Occipital lobe (tissue), 1 donor: ENCODE measurements at regions not wholly inside any gene's neighbourhood (a gene's known extent, or its start where the extent isn't known, plus 50 kb on each side); places are given as distances from the start of the nearest gene placed in this dataset.

Experiments used
- DNase-seq: peaks from one replicate; lab custom pipeline; 2025; lab: John Stamatoyannopoulos, UW

DNA sequence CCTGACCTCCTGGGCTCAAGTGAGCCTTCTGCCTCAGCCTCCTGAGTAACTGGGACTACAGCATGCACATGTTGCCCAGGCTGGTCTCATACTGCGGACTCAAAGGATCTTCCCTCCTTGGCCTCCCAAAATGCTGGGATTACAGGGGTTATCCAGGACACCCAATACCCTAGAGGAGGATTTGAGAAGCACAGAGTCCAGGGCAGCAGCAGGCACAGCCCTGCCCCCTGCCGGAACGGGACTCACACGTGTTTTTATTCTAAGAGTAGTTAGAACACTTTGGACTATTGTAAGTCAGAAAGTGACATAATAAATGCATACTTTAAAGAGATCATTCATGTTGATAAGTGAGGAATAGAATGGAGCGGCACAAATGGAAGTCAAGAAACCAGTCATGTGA is 80.2 kb downstream of the C6orf118 start:
- no peak for DNase-seq

- DNase-seq = no peak
Observed at GRCh38 chr6:165227644-165228329, 81.6 kb downstream of the C6orf118 start.

DNA sequence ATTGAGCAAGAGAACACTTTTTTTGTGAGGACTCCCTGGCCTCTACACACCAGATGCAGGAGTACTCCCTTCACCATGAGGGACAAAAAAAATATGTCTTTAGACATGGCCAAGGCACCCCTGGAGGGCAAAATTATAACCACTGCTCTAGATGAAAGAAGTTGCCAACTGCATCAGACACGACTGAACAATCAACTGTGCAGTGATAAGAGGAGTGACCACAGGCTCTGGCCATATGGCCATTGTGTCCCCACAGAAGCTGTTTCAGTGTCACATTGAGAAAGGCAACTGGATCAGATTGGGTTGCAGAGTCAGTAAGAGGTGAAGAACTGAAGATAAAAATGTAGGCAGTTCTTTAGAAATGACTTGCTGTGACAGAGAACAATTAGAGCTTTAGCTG is 85.7 kb downstream of the C6orf118 start:
- no peak for DNase-seq

DNA sequence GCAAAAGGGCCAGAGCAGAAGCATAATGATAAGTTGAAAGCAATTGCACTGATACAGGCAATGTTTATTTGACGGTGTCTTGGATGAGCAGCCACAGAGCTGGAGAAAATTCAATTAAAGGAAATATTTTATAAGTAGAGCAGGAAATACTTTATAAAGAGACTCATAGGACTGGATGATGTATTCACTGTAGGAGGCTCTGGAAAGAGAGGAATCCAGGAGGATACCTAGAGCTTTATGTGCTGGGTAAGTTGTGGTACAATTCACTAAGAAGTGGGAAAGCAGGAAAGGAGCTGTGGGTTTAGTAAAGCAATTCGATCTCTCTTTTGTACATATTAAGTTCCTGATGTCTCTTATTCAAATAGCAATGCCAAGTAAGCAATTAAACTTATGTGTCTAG is 86.3 kb downstream of the C6orf118 start:
- no peak for DNase-seq

DNA sequence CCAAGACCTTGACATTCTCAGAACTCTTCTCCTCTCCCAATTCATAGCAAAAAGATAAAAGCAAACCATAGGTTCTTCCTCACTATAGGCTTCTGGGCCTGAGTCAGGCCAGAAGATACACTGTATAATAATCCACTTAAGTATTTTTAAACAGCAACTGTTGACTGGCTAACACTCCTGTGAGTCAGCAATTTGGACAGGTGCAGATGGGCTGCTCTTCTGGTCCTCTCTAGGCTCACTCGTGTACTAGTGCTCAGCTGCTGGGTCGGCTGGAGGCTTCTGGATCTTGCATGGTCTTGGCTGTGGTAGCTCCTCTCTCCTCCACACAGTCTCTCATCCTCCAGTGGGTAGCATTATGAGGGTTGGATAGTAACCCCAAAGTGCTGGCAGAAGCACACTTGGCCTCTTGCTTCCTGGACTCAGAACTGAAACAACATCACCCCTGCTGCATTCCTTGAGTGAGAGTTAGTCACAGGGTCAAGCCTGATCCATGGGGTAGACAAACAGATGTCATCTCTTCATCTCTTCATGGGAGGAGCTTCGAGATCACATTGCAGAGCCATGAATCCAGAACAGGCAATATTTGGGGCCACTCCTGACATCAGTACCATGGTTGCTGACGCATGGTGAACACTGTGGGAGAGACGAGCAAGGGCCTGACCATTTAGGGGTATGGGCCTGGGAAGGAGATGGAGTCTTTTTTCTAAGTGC is 86.9 kb downstream of the C6orf118 start:
- DNase-seq = no peak

DNA sequence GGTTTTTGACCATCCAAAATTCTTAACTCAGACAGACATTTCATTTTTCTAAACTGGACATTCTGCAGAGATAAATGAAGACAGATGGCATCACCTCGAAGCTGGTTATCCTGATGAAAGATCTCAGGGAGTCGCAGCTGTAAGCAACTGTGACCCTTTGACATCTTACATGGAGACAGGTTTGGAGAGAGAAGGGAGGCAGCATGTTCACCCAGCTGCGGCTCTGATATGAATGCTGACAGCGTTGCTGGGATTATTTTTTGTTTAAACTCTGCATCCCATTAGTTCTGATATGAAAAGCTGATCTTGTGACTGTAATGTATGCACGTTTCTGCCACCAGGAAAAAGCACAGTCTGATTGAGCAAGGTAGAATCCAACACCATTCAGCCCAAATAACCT is 89.4 kb downstream of the C6orf118 start:
- DNase-seq = no peak

GRCh38 chr6:165219629-165220028 is 89.8 kb downstream of the C6orf118 start:
- DNase-seq = no peak

DNA sequence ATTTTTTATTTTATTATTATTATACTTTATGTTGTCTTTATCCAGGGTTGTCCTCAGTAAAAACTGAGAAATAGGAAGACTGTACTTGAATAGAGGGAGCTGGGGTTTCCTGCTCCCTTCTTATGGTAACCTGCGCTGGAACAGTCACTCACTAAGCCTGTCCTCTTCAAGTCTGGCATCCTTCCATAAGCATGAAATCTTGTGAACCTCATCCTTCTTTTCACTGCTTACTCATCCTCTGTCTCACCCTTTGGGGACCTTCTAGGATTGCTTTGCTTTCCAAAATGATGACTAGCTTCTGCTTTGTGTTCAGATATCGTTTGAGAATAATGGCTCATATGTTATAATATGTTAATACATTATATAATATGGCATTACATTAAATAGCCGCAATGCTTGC is 90.6 kb downstream of the C6orf118 start:
- no peak for DNase-seq

- no peak for DNase-seq
Observed at GRCh38 chr6:165206798-165207197, 102.6 kb downstream of the C6orf118 start.

DNA sequence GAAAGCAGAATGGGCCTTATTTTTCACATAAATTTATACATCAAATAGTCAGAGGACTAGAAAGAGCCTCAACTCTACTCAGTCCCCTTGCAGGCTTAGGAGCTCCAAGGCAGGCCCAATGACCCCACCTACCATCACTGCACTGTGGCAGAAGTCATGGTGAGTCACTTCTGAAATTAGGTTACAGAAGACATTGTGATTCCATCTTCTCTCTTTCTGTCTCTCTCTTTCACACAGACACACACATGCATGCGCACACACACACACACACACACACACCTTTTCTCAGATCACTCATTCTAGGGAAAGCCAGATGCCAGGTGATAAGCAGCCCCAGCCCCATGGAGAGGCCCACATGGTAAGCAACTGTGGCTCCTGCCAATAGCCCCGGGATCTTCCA is 103.8 kb downstream of the C6orf118 start:
- DNase-seq = no peak

DNA sequence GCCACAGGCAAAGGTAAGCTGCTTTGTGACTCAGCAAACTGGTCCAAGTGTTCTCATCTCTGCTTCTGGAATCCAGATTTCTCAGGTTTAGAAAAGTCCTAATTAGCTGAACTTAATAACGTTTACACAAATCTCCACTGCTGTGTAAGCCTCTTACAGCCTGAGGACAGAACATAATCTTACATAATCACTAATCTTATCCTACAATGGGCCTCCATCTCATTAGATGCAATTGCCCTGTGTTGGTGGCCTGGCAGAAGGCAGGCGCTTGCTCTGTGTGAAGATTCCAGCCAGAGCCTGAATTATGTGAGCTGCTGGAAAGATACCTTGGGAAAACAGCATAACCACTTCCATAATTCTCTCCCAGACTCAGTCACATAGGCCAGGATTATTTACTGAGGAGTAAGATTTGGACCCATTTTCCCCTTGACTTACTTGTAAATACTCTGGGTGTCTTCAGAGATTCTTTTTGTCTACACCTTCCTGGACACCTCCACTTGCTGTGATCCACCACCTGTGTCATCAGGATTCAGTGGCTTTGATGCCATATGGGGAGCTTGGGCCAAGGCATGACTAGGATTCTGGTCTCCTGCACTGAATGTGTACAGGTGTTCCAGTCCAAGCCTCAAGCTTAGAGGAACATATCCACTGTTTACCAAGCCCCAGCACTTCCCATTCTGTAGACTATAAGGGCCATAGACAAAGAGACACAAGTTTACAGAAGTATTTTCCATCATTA is 104.4 kb downstream of the C6orf118 start:
- DNase-seq = no peak

GRCh38 chr6:165200178-165200577 is 109.2 kb downstream of the C6orf118 start:
- no peak for DNase-seq

DNA sequence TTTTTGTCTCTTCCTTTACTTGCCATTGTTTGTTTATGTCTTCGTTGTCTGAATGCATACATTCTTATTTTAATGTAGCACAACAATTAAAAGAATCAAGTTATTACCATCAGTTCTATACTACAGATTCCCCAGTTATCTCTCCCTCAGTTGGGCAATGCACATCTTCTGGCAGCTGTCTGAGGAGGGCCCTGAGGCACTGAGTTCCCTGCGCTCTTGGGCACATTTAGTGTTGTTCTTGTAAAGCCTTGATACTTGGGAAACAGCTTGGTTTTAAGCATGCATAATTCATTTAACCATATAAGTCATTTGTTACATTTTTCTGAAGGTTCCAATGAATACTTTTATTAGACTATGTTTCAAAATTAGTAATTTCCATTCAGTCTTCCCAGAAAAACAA is 117.9 kb downstream of the C6orf118 start:
- no peak for DNase-seq

DNA sequence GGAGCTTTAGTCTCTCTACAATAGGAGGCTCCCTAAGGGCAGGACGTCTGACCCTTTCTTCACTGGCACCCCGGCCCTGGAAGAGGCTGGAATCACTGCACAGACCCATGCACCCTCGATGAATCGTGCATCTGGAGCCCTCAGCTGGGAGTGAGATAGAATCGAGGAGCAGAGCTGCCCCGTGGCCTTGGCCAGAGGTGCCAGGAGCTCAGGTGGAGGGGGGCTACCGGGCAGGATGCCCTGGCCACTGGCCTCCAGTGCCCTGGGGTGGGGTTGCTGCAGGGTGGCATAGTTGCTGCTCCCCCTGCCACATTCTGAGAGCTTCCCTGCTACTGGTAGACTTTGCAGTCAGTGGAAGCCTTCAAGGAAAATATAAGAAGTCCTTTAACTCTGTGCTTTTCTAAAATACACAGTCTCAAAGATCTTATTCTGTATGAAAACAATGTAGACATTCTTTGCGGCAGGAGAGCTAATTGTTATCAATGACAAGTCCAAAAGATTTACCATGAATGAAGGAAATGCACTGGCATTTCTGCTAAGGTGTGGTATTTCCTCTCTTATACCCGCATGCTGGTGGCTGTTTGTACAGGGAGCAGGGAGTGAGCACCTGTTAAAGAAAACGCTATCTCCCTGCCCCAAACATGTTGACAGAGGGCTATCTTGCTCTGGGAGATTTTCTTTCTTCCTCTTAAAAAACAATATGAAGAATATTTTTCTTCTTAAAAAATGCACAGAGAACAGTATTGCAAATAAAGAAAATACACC is 122.8 kb downstream of the C6orf118 start:
- no peak for DNase-seq

DNA sequence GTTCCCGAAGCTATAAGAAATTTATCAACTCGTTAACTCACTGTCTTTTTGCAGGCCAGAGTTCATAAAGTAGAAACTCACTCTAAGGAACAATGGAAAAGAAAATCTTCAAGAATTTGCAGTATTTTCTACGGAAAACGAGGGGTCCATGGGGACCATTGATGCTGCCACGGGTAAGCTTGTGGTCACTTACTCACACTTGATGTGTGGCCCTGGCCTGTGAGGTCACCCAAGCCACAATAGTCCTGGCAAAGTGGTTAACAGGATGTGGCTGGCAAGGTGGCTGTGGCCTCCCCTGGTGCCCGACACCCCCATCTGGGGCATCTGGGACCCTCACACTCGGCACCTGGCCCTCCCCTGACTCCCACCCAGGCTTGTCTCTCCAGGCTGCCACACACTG is 123.4 kb downstream of the C6orf118 start:
- DNase-seq = no peak

DNA sequence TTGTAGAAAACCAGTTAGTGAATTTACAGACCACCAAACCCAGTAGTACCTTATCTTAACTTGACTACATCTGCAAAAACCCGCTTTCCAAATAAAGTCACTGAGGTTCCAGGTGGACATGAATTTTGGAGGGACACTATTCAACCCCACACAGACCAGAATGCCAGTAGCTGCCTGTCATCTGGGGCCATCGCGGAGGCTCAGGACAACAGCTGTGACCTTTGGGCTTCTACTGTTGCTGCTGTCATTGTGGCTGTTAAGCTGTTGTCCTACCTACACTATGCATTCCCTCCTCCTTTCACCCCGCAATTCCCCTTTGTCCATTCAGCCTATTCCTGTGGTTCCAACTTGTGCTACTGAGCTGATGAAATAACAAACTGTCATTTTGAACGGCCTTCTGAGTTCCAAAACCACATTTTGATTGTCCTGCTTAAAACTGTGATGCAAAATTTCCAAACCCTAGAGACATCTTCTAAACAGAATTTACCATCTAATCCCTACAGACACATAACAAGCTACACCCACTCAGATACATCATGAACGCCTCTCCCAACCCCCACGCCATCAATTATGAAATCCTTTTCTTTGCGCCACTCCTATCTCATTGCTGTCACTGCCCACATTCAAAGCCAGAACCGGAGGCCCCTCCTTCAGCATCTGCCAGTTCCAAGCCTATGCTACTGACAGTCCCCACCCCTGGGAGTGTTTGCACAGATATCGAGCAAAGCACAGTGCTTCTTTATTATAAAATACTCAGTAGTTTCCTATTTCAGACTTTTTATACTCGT is 125.0 kb downstream of the C6orf118 start:
- peak; percentile 33 for DNase-seq

DNA sequence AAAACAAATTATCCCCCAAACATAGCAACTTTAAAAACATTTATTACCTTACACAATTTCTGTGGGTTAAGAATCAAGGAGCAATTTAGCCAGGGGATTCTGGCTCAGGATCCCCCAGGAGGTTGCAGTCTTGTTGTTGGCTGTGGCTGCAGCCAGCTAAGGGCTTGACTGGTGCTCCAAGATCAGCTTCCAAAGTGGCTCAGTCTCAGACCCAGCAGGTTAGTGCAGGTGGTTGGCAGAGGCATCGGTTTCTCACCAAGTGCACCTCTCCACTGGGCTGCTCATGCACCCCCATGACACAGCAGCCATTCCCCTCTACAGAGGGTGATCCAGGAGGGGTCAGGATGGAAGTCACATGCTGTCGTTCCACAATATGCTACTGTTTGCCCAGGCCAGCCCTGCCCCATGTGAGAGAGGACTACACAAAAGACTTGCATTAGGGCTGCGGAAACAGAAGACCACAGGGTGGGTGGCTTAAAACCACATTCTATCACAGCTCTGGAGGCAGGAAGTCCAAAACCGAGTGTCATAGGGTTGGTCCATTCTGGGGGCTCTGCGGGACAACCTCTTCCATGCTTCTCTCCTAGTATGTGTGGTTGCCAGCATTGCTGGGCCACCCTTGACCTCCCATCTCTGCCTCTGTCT is 125.8 kb downstream of the C6orf118 start:
- no peak for DNase-seq

DNA sequence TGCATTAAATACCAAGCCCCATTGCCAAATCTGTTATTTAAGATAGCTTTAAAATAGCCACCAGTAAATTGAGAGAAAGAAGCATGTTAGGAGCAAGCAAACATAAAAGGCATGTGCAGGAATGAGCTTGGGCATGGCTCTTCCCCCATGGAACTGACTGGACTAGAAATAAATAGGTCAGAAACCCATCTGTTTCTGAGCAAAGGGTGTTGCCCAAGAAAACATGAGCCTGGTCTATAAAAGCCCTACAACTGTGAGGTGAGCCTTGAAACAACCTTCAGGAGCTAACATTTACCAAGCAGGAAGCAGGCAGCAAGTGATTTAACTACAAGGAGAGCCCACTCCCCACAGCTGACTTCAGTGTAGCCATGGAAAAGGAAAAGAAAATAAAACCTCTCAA is 126.3 kb downstream of the C6orf118 start:
- DNase-seq = no peak

GRCh38 chr6:165181951-165182414 is 127.4 kb downstream of the C6orf118 start:
- peak; percentile 15 for DNase-seq

- DNase-seq = no peak
Observed at GRCh38 chr6:165178056-165178455, 131.3 kb downstream of the C6orf118 start.
